GM12865 (cell line): ENCODE measurements at regions not wholly inside any gene's neighbourhood (a gene's known extent, or its start where the extent isn't known, plus 50 kb on each side); places are given as distances from the start of the nearest gene placed in this dataset.

Source experiments
- DNase-seq: peaks from one replicate; pipeline ENCODE4 v3.0.0; 2010; ENCODE audit warnings: low read depth
- H3K4me3 ChIP-seq: 2 replicates; pipeline ENCODE4 v1.5.1; 2011; ENCODE audit warnings: mild to moderate bottlenecking, low read depth, low read length, control low read depth
- TF ChIP-seq, protein P1 (sequence below): IDR thresholded peaks from 2 replicates; pipeline ENCODE4 v1.5.1; 2011; ENCODE audit warnings: low read length, control low read depth, low read depth, inconsistent platforms; ENCODE audit not compliant: insufficient read depth; ENCODE audit errors: missing control alignments

- TF ChIP-seq, protein P1, sequence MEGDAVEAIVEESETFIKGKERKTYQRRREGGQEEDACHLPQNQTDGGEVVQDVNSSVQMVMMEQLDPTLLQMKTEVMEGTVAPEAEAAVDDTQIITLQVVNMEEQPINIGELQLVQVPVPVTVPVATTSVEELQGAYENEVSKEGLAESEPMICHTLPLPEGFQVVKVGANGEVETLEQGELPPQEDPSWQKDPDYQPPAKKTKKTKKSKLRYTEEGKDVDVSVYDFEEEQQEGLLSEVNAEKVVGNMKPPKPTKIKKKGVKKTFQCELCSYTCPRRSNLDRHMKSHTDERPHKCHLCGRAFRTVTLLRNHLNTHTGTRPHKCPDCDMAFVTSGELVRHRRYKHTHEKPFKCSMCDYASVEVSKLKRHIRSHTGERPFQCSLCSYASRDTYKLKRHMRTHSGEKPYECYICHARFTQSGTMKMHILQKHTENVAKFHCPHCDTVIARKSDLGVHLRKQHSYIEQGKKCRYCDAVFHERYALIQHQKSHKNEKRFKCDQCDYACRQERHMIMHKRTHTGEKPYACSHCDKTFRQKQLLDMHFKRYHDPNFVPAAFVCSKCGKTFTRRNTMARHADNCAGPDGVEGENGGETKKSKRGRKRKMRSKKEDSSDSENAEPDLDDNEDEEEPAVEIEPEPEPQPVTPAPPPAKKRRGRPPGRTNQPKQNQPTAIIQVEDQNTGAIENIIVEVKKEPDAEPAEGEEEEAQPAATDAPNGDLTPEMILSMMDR = no peak
- DNase-seq = no peak
- no peak overlapping the region for H3K4me3 ChIP-seq
Measured at GRCh38 chr10:10702211-10702610, 315.5 kb upstream of the CELF2 start.

DNA sequence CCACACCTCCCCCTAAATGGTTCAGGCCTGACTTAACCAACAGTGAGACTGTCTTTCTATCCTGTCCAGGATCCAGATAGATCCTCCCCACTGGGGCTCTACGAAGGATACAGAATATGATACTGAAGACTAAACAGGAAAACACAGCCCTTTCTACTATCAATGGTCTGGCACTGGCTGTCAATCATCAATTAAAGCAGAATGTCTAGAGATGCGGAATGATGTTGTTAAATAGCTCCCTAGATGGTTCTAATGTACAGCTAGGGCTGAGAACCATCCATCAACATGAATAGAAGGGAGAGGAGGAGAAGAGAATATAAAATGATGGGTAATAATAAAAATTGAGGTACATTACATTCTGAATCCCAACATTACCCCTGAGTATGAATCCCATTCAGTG, 314.3 kb upstream of the CELF2 start:
- no peak for DNase-seq
- H3K4me3 ChIP-seq = no peak overlapping the region
- TF ChIP-seq, protein P1 = no peak

DNA sequence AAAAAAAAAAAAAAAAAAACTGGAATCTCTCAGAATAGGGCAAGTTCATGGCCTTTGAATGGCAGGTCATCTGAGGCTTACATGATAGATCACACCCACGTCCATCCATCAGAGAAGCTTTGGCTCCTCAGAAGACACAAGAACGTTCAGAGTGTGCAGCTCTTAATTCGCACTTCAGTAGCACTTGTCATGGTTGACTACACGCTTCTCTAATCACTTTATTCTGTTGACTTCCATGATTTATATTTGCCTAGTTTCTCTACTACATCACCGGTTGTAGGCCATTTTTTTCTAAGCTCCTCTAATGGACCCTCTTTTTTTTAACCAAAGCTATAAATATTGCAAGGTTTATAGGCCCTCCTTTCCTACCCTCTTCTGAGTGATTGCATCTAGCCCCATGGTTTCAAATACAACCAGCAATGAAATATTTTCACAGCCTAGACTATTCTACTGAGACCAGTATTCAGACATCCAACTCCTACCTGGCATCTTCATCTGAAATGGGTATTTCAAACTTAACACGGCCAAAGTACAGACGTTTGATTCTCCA, 305.4 kb upstream of the CELF2 start:
- TF ChIP-seq, protein P1 = no peak
- H3K4me3 ChIP-seq = no peak overlapping the region
- no peak for DNase-seq

GRCh38 chr10:10714327-10714726, 303.3 kb upstream of the CELF2 start:
- H3K4me3 ChIP-seq = no peak overlapping the region
- TF ChIP-seq, protein P1 = no peak
- DNase-seq = no peak

GRCh38 chr10:10716972-10717371, 300.7 kb upstream of the CELF2 start:
- TF ChIP-seq, protein P1 = no peak
- DNase-seq = no peak
- no peak overlapping the region for H3K4me3 ChIP-seq

GRCh38 chr10:10722422-10722821, 295.2 kb upstream of the CELF2 start:
- TF ChIP-seq, protein P1 = no peak
- no peak overlapping the region for H3K4me3 ChIP-seq
- DNase-seq = no peak

DNA sequence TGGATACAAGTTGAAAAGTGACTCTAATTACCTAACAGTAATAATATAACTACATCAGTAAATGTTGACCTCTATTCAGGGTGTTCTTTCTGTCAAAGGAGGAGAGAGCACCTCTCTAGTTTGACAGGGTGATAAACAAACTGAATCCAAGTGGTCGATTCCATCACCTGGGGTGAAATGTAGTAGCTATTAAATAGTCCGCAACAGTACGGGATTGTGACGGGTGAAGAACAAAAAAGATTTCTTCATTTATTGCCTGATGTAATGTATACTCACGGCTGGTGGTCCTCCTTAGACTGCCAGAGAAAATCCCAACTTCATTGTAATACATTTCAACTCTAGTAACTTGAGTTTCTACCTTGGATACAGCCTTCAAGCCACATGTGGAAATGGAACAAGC, 292.5 kb upstream of the CELF2 start:
- no peak for DNase-seq
- TF ChIP-seq, protein P1 = no peak

More for the DNA sequence above, 292.5 kb upstream of the CELF2 start:
- no peak overlapping the region for H3K4me3 ChIP-seq
